OCI-LY1 (cell line): ENCODE measurements at regions not wholly inside any gene's neighbourhood (a gene's known extent, or its start where the extent isn't known, plus 50 kb on each side); places are given as distances from the start of the nearest gene placed in this dataset.

Experiments
- EZH2 ChIP-seq: fragments of 200-600 bp; sonication (generic), shearing (Covaris generic); IDR thresholded peaks from 2 replicates; pipeline ENCODE4 v1.8.0; 2017; ENCODE audit warnings: borderline replicate concordance, mixed run types, mild to moderate bottlenecking, antibody characterized with exemption, low read length, moderate library complexity, mixed read lengths
- TF ChIP-seq, protein P1 (sequence below): fragments of 200-600 bp; sonication (generic), shearing (Covaris generic); IDR thresholded peaks from 2 replicates; pipeline ENCODE4 v1.5.1; 2017; ENCODE audit warnings: mild to moderate bottlenecking, antibody characterized with exemption, low read length, moderate library complexity, mixed read lengths

DNA sequence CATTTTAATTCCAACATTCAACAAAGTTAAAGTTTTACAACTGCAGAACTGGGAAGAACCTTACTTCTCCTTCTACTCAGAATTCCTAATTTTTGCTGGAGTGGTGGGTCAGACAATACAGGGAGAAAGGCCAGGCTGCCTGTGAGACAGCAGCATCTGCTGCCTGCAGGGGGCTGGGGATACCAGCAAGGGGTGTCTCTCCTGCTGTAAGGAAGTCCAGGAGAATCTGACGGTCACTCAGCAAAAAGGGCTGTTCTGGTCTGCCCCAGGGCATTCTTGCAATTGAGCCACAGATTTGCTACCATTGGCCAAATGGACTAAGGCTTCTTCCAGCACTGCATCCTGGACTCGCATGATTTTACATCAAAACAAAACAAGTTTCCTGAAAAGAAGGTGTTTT is 426.6 kb upstream of the CDH11 start:
- TF ChIP-seq, protein P1, sequence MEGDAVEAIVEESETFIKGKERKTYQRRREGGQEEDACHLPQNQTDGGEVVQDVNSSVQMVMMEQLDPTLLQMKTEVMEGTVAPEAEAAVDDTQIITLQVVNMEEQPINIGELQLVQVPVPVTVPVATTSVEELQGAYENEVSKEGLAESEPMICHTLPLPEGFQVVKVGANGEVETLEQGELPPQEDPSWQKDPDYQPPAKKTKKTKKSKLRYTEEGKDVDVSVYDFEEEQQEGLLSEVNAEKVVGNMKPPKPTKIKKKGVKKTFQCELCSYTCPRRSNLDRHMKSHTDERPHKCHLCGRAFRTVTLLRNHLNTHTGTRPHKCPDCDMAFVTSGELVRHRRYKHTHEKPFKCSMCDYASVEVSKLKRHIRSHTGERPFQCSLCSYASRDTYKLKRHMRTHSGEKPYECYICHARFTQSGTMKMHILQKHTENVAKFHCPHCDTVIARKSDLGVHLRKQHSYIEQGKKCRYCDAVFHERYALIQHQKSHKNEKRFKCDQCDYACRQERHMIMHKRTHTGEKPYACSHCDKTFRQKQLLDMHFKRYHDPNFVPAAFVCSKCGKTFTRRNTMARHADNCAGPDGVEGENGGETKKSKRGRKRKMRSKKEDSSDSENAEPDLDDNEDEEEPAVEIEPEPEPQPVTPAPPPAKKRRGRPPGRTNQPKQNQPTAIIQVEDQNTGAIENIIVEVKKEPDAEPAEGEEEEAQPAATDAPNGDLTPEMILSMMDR: no peak
- TF ChIP-seq EZH2: no peak
